HCT116 (cell line): ENCODE measurements at regions not wholly inside any gene's neighbourhood (a gene's known extent, or its start where the extent isn't known, plus 50 kb on each side); places are given as distances from the start of the nearest gene placed in this dataset.

Source experiments
- ATAC-seq: fragments of 200-7000 bp; cut with Tn5 transposase; 2 replicates; pipeline ENCODE4 v1.9.1; 2020; ENCODE audit warnings: mild to moderate bottlenecking, moderate library complexity
- BruUV-seq: library from RNA; stranded (reverse); fragments of 400-500 nt; replicated peaks from 2 replicates; lab custom pipeline; 2021; lab: Mats Ljungman, UMichigan
- CTCF ChIA-PET: fragments of 300-600 bp; sonication (Branson Sonifier 250); formaldehyde crosslinking; loops from one replicate; lab custom pipeline; 2021; ENCODE audit warnings: antibody characterized with exemption; lab: Charles Lee
- POLR2A ChIA-PET: fragments of 300-600, 350-600 bp; sonication (Branson Sonifier 250); formaldehyde crosslinking; loops from one replicate; lab custom pipeline; 2021; ENCODE audit warnings: antibody characterized with exemption; lab: Charles Lee
- RAD21 ChIA-PET, 2 experiments: fragments of 300-600 bp; sonication (Branson Sonifier 250); formaldehyde crosslinking; loops; one replicate each; lab custom pipeline; 2023; ENCODE audit warnings: low total read pairs in 2 of 2; ENCODE audit not compliant: uncharacterized antibody in 2 of 2, unreplicated experiment in 2 of 2, low non-redundant PET in 1 of 2; lab: Charles Lee
- DNase-seq: peaks from one replicate; pipeline ENCODE4 v3.0.0-alpha.2; 2010; ENCODE audit warnings: low read depth, low spot score
- H2AFZ ChIP-seq: fragments of 200-600 bp; shearing (Covaris generic), sonication (generic); 2 replicates; pipeline ENCODE4 v1.6.1; 2017; ENCODE audit warnings: low read depth, mixed run types, mixed read lengths, antibody characterized with exemption, low read length; ENCODE audit not compliant: poor library complexity, severe bottlenecking
- H3K27ac ChIP-seq: 2 replicates; pipeline ENCODE4 v1.5.1; 2012; ENCODE audit warnings: low read depth, low read length
- H3K27me3 ChIP-seq: fragments of 200-600 bp; sonication (generic); 2 replicates; pipeline ENCODE4 v1.6.1; 2016; ENCODE audit warnings: mixed run types, low read length, mixed read lengths; ENCODE audit not compliant: insufficient read depth
- H3K36me3 ChIP-seq, 2 experiments: fragments of 200-500 bp in 1 of 2; fragments of 200-600 bp in 1 of 2; sonication (Bioruptor generic) in 1 of 2; sonication (generic) in 1 of 2; 2 replicates each; pipeline versions ENCODE4 v1.5.1 to v1.6.1; 2014 to 2016; ENCODE audit warnings: low read length in 2 of 2, inconsistent platforms in 1 of 2, mixed read lengths in 1 of 2, mixed run types in 1 of 2; ENCODE audit not compliant: insufficient read depth in 2 of 2, control insufficient read depth in 1 of 2
- H3K4me1 ChIP-seq, 2 experiments: fragments of 200-600 bp in 1 of 2; sonication (generic) in 1 of 2; 2 replicates each; pipeline versions ENCODE4 v1.5.1 to v1.6.1; 2012 to 2017; ENCODE audit warnings: low read length in 2 of 2, inconsistent platforms in 1 of 2, mild to moderate bottlenecking in 1 of 2, mixed read lengths in 1 of 2, mixed run types in 1 of 2, moderate library complexity in 1 of 2; ENCODE audit not compliant: insufficient read depth in 2 of 2, control insufficient read depth in 1 of 2
- H3K4me2 ChIP-seq: fragments of 200-600 bp; sonication (generic); 2 replicates; pipeline ENCODE4 v1.6.1; 2017; ENCODE audit warnings: mixed run types, low read length, mixed read lengths
- H3K4me3 ChIP-seq, 2 experiments: fragments of 200-600 bp in 1 of 2; sonication (generic) in 1 of 2; replicated peaks in 1 of 2; 2 replicates each; pipeline ENCODE4 v1.5.1; 2011 to 2016; ENCODE audit warnings: low read length in 2 of 2, control low read depth in 1 of 2, low read depth in 1 of 2, mild to moderate bottlenecking in 1 of 2, mixed read lengths in 1 of 2, mixed run types in 1 of 2
- H3K79me2 ChIP-seq: fragments of 200-600 bp; sonication (generic); 2 replicates; pipeline ENCODE4 v1.6.1; 2017; ENCODE audit warnings: mild to moderate bottlenecking, mixed run types, low read length, moderate library complexity, mixed read lengths; ENCODE audit not compliant: insufficient read depth
- H3K9ac ChIP-seq: fragments of 200-600 bp; sonication (generic); 2 replicates; pipeline ENCODE4 v1.6.1; 2016; ENCODE audit warnings: low read length, mixed read lengths
- H3K9me2 ChIP-seq: fragments of 200-600 bp; sonication (generic), shearing (Covaris generic); 2 replicates; pipeline ENCODE4 v1.6.1; 2017; ENCODE audit warnings: mixed run types, mild to moderate bottlenecking, moderate library complexity; ENCODE audit not compliant: insufficient read depth
- H3K9me3 ChIP-seq, 2 experiments: fragments of 200-500 bp in 1 of 2; fragments of 200-600 bp in 1 of 2; sonication (Bioruptor generic) in 1 of 2; sonication (generic) in 1 of 2; 2 replicates each; pipeline ENCODE4 v1.6.1; 2014 to 2017; ENCODE audit warnings: low read length in 2 of 2, mixed read lengths in 2 of 2, inconsistent platforms in 1 of 2, low read depth in 1 of 2, mild to moderate bottlenecking in 1 of 2, mixed run types in 1 of 2, moderate library complexity in 1 of 2; ENCODE audit not compliant: control insufficient read depth in 1 of 2, insufficient read depth in 1 of 2
- H4K20me1 ChIP-seq: fragments of 200-600 bp; sonication (generic), shearing (Covaris generic); 2 replicates; pipeline ENCODE4 v1.6.1; 2017; ENCODE audit warnings: mixed run types, mild to moderate bottlenecking, moderate library complexity; ENCODE audit not compliant: insufficient read depth
- CBX3 ChIP-seq: IDR thresholded peaks from 2 replicates; pipeline ENCODE4 v1.6.1; 2012; ENCODE audit warnings: low read depth
- EZH2 ChIP-seq: fragments of 200-600 bp; sonication (generic); IDR thresholded peaks from 2 replicates; pipeline ENCODE4 v1.6.1; 2017; ENCODE audit warnings: antibody characterized with exemption, mixed run types
- EZH2phosphoT487 ChIP-seq: fragments of 200-600 bp; IDR thresholded peaks from 2 replicates; pipeline ENCODE4 v1.6.1; 2018; ENCODE audit warnings: antibody characterized with exemption, borderline replicate concordance
- JUND ChIP-seq: IDR thresholded peaks from 2 replicates; pipeline ENCODE4 v1.6.1; 2012
- POLR2AphosphoS5 ChIP-seq: IDR thresholded peaks from 2 replicates; pipeline ENCODE4 v1.6.1; 2011; ENCODE audit warnings: mild to moderate bottlenecking, low read depth, low read length, moderate library complexity
- RAD21 ChIP-seq: IDR thresholded peaks from 2 replicates; pipeline ENCODE4 v1.6.1; 2012; ENCODE audit warnings: low read depth, mild to moderate bottlenecking
- SIN3A ChIP-seq: IDR thresholded peaks from 2 replicates; pipeline ENCODE4 v1.6.1; 2012; ENCODE audit warnings: low read depth
- SRF ChIP-seq: IDR thresholded peaks from 2 replicates; pipeline ENCODE4 v1.6.1; 2012; ENCODE audit warnings: low read depth
- TCF7L2 ChIP-seq: IDR thresholded peaks from 2 replicates; pipeline ENCODE4 v1.7.0; 2011; ENCODE audit warnings: borderline replicate concordance, inconsistent platforms; ENCODE audit not compliant: insufficient read depth, insufficient read length; ENCODE audit errors: extremely low read depth
- YY1 ChIP-seq: IDR thresholded peaks from 2 replicates; pipeline ENCODE4 v1.6.1; 2011; ENCODE audit warnings: low read length, low read depth, moderate library complexity, mild to moderate bottlenecking; ENCODE audit not compliant: insufficient replicate concordance; ENCODE audit errors: extremely low read depth
- ZFX ChIP-seq: fragments of 450-650 bp; IDR thresholded peaks from 2 replicates; pipeline ENCODE4 v1.6.1; 2017
- intact Hi-C: fragments of 100-400 bp; cut with micrococcal nuclease; formaldehyde crosslinking; loops from 2 replicates; pipeline ENCODE4 v1.10.0; 2022
- TF ChIP-seq, protein P1 (sequence below): IDR thresholded peaks from 2 replicates; pipeline ENCODE4 v1.6.1; 2012
- TF ChIP-seq, protein P2 (sequence below), 3 experiments: fragments of 200-600 bp in 1 of 3; sonication (generic) in 1 of 3; IDR thresholded peaks in 2 of 3; conservative IDR thresholded peaks in 1 of 3; 2 replicates each; pipeline ENCODE4 v1.5.1; 2012 to 2017; ENCODE audit warnings: low read depth in 2 of 3, low read length in 2 of 3, antibody characterized with exemption in 1 of 3, borderline replicate concordance in 1 of 3, control low read depth in 1 of 3, mild to moderate bottlenecking in 1 of 3, mixed read lengths in 1 of 3, mixed run types in 1 of 3, moderate library complexity in 1 of 3; ENCODE audit not compliant: insufficient read depth in 1 of 3

DNA sequence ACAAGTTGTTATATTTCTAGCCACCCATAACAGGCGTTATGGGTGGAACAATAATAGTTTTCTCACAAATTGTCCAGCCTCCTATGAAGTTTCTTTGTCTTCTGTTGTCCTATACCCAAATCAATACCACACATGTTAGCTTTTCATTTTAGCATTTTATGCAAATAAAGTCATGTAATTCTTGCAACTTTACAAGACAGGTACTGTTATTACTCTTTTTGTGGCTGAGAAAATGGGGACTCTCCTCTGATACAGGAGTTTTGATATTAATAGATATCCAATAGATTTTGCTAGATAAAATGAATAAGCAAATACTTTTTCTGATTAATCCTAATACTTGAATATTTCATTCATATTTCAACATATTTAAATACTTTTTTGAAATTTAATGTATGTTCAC lies 151.0 kb downstream of the PMAIP1 start:
- no TSS peak for BruUV-seq
- Histone ChIP-seq H3K36me3 (no peaks in the 10 kb centered on the region), H3K9me3 (no peaks in the 10 kb centered on the region), H3K4me2 (no peak overlapping the region), H3K27ac (no peak overlapping the region), H3K4me3 (no peak overlapping the region), H2AFZ (no peak overlapping the region), H3K4me1 (peaks cover 13 to 34% of the 10 kb centered on the region in 2 experiments), H3K9ac (no peak overlapping the region), H3K27me3 (no peaks in the 10 kb centered on the region), H3K9me2 (no peaks in the 10 kb centered on the region), H4K20me1 (no peaks in the 10 kb centered on the region), H3K79me2 (no peaks in the 10 kb centered on the region)
- no peak for DNase-seq
- RAD21 ChIA-PET = no interaction called here
- ATAC-seq = no peak
- CTCF ChIA-PET = no interaction called here
- intact Hi-C loops = no loop called here
- POLR2A ChIA-PET = interaction anchor here (0.6 kb wide), 1 partner anchor 1175 kb away, joined by 4 read pairs; no protein-coding TSS in a partner anchor
- TF ChIP-seq EZH2phosphoT487 (no peak), SRF (no peak), YY1 (no peak), ZFX (no peak), CBX3 (no peak), EZH2 (no peak), TCF7L2 (no peak), POLR2AphosphoS5 (no peak), RAD21 (no peak)
- TF ChIP-seq, protein P1, sequence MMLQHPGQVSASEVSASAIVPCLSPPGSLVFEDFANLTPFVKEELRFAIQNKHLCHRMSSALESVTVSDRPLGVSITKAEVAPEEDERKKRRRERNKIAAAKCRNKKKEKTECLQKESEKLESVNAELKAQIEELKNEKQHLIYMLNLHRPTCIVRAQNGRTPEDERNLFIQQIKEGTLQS = no peak

DNA sequence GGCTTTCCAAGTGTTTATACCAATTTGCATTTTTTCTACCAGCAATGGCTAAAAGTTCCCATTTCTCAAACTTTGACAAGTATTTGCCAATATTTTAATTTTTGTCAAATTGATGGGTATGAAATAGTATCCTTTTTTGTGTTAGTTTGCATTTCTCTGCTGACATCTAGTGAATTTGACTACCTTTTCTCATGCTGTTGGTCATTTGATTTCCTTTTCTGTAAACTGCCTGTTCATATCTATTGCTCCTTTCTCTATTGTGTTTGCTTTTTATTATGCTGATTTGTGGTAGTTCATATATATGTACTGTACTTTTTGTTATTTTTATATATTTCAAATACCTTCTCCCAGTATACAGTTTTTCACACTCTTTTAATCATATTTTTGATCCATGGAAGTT lies 149.4 kb downstream of the PMAIP1 start:
- DNase-seq (no peak), ATAC-seq (no peak)
- POLR2A ChIA-PET = no interaction called here
- H3K4me3 ChIP-seq = no peak overlapping the region
- no peak overlapping the region for H3K4me2 ChIP-seq
- no peak overlapping the region for H2AFZ ChIP-seq
- no peaks in the 10 kb centered on the region for H3K36me3 ChIP-seq
- H3K9me2 ChIP-seq = no peaks in the 10 kb centered on the region
- peaks cover 12 to 41% of the 10 kb centered on the region in 2 experiments for H3K4me1 ChIP-seq
- no peaks in the 10 kb centered on the region for H3K79me2 ChIP-seq
- TF ChIP-seq EZH2 (no peak), SIN3A (no peak), JUND (no peak), EZH2phosphoT487 (no peak), YY1 (no peak), SRF (no peak), RAD21 (no peak)
- TF ChIP-seq, protein P2, sequence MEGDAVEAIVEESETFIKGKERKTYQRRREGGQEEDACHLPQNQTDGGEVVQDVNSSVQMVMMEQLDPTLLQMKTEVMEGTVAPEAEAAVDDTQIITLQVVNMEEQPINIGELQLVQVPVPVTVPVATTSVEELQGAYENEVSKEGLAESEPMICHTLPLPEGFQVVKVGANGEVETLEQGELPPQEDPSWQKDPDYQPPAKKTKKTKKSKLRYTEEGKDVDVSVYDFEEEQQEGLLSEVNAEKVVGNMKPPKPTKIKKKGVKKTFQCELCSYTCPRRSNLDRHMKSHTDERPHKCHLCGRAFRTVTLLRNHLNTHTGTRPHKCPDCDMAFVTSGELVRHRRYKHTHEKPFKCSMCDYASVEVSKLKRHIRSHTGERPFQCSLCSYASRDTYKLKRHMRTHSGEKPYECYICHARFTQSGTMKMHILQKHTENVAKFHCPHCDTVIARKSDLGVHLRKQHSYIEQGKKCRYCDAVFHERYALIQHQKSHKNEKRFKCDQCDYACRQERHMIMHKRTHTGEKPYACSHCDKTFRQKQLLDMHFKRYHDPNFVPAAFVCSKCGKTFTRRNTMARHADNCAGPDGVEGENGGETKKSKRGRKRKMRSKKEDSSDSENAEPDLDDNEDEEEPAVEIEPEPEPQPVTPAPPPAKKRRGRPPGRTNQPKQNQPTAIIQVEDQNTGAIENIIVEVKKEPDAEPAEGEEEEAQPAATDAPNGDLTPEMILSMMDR (IDR thresholded peaks at IDR 0.05 in 2 of 3, conservative IDR thresholded peaks at IDR 0.05 in 1 of 3; ENCODE audit: borderline replicate concordance in 1 of 3, insufficient read depth in 1 of 3, low read depth in 2 of 3, low read length in 2 of 3) = no peak
- TF ChIP-seq, protein P1 = no peak
- no TSS peak for BruUV-seq
- no peak overlapping the region for H3K27ac ChIP-seq
- CTCF ChIA-PET = interaction anchor here (0.6 kb wide), 1 partner anchor 434 kb away, joined by 4 read pairs; no protein-coding TSS in a partner anchor
- no peaks in the 10 kb centered on the region for H4K20me1 ChIP-seq
- intact Hi-C loops = no loop called here
- no peak overlapping the region for H3K9ac ChIP-seq
- RAD21 ChIA-PET = no interaction called here
- H3K27me3 ChIP-seq = no peaks in the 10 kb centered on the region
- no peaks in the 10 kb centered on the region for H3K9me3 ChIP-seq
